Neural cell (in vitro differentiated cells): ENCODE measurements at regions not wholly inside any gene's neighbourhood (a gene's known extent, or its start where the extent isn't known, plus 50 kb on each side); places are given as distances from the start of the nearest gene placed in this dataset.

Experiments used
- H2AFZ ChIP-seq: fragments of 200-600, 300-800 bp; sonication (generic), shearing (Covaris generic); 2 replicates; pipeline ENCODE4 v1.6.0; 2014; ENCODE audit warnings: low read depth, mild to moderate bottlenecking, antibody characterized with exemption, low read length, moderate library complexity
- H3F3A ChIP-seq: fragments of 200-600 bp; shearing (Covaris generic); 2 replicates; pipeline ENCODE4 v1.6.1; 2016; ENCODE audit warnings: mild to moderate bottlenecking, moderate library complexity, mixed read lengths, antibody characterized with exemption, low read length; ENCODE audit not compliant: insufficient read depth, poor library complexity, severe bottlenecking
- H3K27ac ChIP-seq: fragments of 200-600, 300-800 bp; sonication (generic), shearing (Covaris generic); 2 replicates; pipeline ENCODE4 v1.5.1; 2014; ENCODE audit warnings: mild to moderate bottlenecking, low read length, moderate library complexity
- H3K27me3 ChIP-seq: fragments of 300-800, 200-600 bp; sonication (generic), shearing (Covaris generic); 2 replicates; pipeline ENCODE4 v1.6.0; 2014; ENCODE audit warnings: mild to moderate bottlenecking, low read depth, low read length, moderate library complexity; ENCODE audit not compliant: insufficient read depth
- H3K36me3 ChIP-seq: fragments of 300-800, 200-600 bp; sonication (generic), shearing (Covaris generic); 2 replicates; pipeline ENCODE4 v1.5.1; 2014; ENCODE audit warnings: mild to moderate bottlenecking, antibody characterized with exemption, low read length, moderate library complexity; ENCODE audit not compliant: insufficient read depth
- H3K4me2 ChIP-seq: fragments of 300-800, 200-600 bp; sonication (generic), shearing (Covaris generic); 2 replicates; pipeline ENCODE4 v1.6.0; 2014; ENCODE audit warnings: mild to moderate bottlenecking, low read length
- H3K4me3 ChIP-seq: fragments of 300-800, 200-600 bp; sonication (generic), shearing (Covaris generic); 2 replicates; pipeline ENCODE4 v1.5.1; 2014; ENCODE audit warnings: mild to moderate bottlenecking, low read length, moderate library complexity
- H3K79me2 ChIP-seq: fragments of 200-600 bp; shearing (Covaris generic); replicated peaks from 2 replicates; pipeline ENCODE4 v1.6.0; 2014; ENCODE audit warnings: mild to moderate bottlenecking, low read length, moderate library complexity; ENCODE audit not compliant: insufficient read depth
- H3K9ac ChIP-seq: fragments of 300-800, 200-600 bp; sonication (generic), shearing (Covaris generic); 2 replicates; pipeline ENCODE4 v1.6.1; 2016; ENCODE audit warnings: mild to moderate bottlenecking, low read length, mixed read lengths
- H3K9me2 ChIP-seq: fragments of 200-600 bp; shearing (Covaris generic); 2 replicates; pipeline ENCODE4 v1.6.1; 2016; ENCODE audit warnings: mild to moderate bottlenecking, low read length, mixed read lengths; ENCODE audit not compliant: insufficient read depth
- H3K9me3 ChIP-seq: fragments of 200-600, 300-800 bp; sonication (generic), shearing (Covaris generic); 2 replicates; pipeline ENCODE4 v1.6.1; 2016; ENCODE audit warnings: mild to moderate bottlenecking, mixed run types, low read length, moderate library complexity, mixed read lengths
- H4K20me1 ChIP-seq: fragments of 200-600 bp; shearing (Covaris generic); 2 replicates; pipeline ENCODE4 v1.6.1; 2016; ENCODE audit warnings: mild to moderate bottlenecking, mixed run types; ENCODE audit not compliant: insufficient read depth
- CTCF ChIP-seq: fragments of 450-650 bp; IDR thresholded peaks from 2 replicates; pipeline ENCODE4 v1.5.1; 2014; ENCODE audit warnings: antibody characterized with exemption, mild to moderate bottlenecking, moderate library complexity; ENCODE audit not compliant: poor library complexity, severe bottlenecking
- EP300 ChIP-seq: fragments of 450-650 bp; conservative IDR thresholded peaks from 2 replicates; pipeline ENCODE4 v1.6.1; 2014; ENCODE audit warnings: antibody characterized with exemption, mild to moderate bottlenecking, moderate library complexity; ENCODE audit not compliant: poor library complexity, severe bottlenecking
- EZH2 ChIP-seq: fragments of 200-600, 300-800 bp; shearing (Covaris generic), sonication (generic); IDR thresholded peaks from 2 replicates; pipeline ENCODE4 v1.6.1; 2014; ENCODE audit warnings: antibody characterized with exemption, low read length, borderline replicate concordance, mild to moderate bottlenecking; ENCODE audit not compliant: insufficient read depth, poor library complexity, severe bottlenecking
- MXI1 ChIP-seq: fragments of 450-650 bp; conservative IDR thresholded peaks from 2 replicates; pipeline ENCODE4 v1.6.1; 2014; ENCODE audit warnings: antibody characterized with exemption, mild to moderate bottlenecking; ENCODE audit not compliant: poor library complexity, severe bottlenecking
- POLR2AphosphoS5 ChIP-seq: IDR thresholded peaks from 2 replicates; pipeline ENCODE4 v1.6.1; 2012
- REST ChIP-seq: IDR thresholded peaks from 2 replicates; pipeline ENCODE4 v1.6.1; 2012; ENCODE audit warnings: borderline replicate concordance
- SMC3 ChIP-seq: fragments of 450-650 bp; conservative IDR thresholded peaks from 2 replicates; pipeline ENCODE4 v1.6.1; 2014; ENCODE audit warnings: antibody characterized with exemption, mild to moderate bottlenecking, moderate library complexity; ENCODE audit not compliant: poor library complexity
- TAF1 ChIP-seq: IDR thresholded peaks from 2 replicates; pipeline ENCODE4 v1.6.1; 2012; ENCODE audit warnings: low read depth

GRCh38 chr10:6649903-6650302 is 69.8 kb upstream of the PRKCQ start:
- H3K27ac ChIP-seq: no peak overlapping the region

GRCh38 chr10:6648894-6649720 is 69.0 kb upstream of the PRKCQ start:
- H3F3A ChIP-seq: no peaks in the 10 kb centered on the region
- H3K36me3 ChIP-seq: no peaks in the 10 kb centered on the region
- H3K9me3 ChIP-seq: no peaks in the 10 kb centered on the region
- no peak overlapping the region for H3K4me2 ChIP-seq
- H3K9ac ChIP-seq: no peak overlapping the region
- no peak overlapping the region for H3K4me3 ChIP-seq
- H4K20me1 ChIP-seq: no peaks in the 10 kb centered on the region
- no peak overlapping the region for H2AFZ ChIP-seq
- no peak overlapping the region for H3K27ac ChIP-seq
- no peaks in the 10 kb centered on the region for H3K27me3 ChIP-seq
- H3K9me2 ChIP-seq: no peaks in the 10 kb centered on the region
- no peak for TF ChIP-seq CTCF
- TF ChIP-seq POLR2AphosphoS5: no peak
- TF ChIP-seq EP300: no peak
- H3K79me2 ChIP-seq: no peaks in the 10 kb centered on the region

More at GRCh38 chr10:6649903-6650302, 69.8 kb upstream of the PRKCQ start:
- H3K9me2 ChIP-seq: no peaks in the 10 kb centered on the region
- no peaks in the 10 kb centered on the region for H4K20me1 ChIP-seq
- no peak overlapping the region for H3K4me3 ChIP-seq
- no peaks in the 10 kb centered on the region for H3K27me3 ChIP-seq
- H3K79me2 ChIP-seq: no peaks in the 10 kb centered on the region
- H3K4me2 ChIP-seq: no peak overlapping the region
- no peak for TF ChIP-seq POLR2AphosphoS5
- peak; percentile 35 for TF ChIP-seq REST
- TF ChIP-seq TAF1: no peak
- no peaks in the 10 kb centered on the region for H3K36me3 ChIP-seq
- no peak overlapping the region for H3K9ac ChIP-seq
- H3F3A ChIP-seq: no peaks in the 10 kb centered on the region
- no peak overlapping the region for H2AFZ ChIP-seq
- no peaks in the 10 kb centered on the region for H3K9me3 ChIP-seq

GRCh38 chr10:6647811-6648526 is 67.9 kb upstream of the PRKCQ start:
- Histone ChIP-seq H3K27ac (no peak overlapping the region), H3K9me3 (no peaks in the 10 kb centered on the region), H4K20me1 (no peaks in the 10 kb centered on the region), H3K79me2 (no peaks in the 10 kb centered on the region), H3K9ac (no peak overlapping the region), H3K4me3 (no peak overlapping the region), H3K4me2 (no peak overlapping the region), H3K9me2 (no peaks in the 10 kb centered on the region), H3K36me3 (no peaks in the 10 kb centered on the region), H3F3A (no peaks in the 10 kb centered on the region), H3K27me3 (no peaks in the 10 kb centered on the region), H2AFZ (no peak overlapping the region)
- TF ChIP-seq MXI1: no peak
- no peak for TF ChIP-seq SMC3
- no peak for TF ChIP-seq REST
- no peak for TF ChIP-seq EP300
- no peak for TF ChIP-seq TAF1
- TF ChIP-seq CTCF: no peak
- no peak for TF ChIP-seq EZH2
